Suppressor macrophage (primary cell): ENCODE measurements at regions not wholly inside any gene's neighbourhood (a gene's known extent, or its start where the extent isn't known, plus 50 kb on each side); places are given as distances from the start of the nearest gene placed in this dataset.

ENCODE experiments used
- DNase-seq, 4 experiments: peaks; one replicate each; pipeline ENCODE4 v3.0.0-alpha.2; 2020 to 2022

DNA sequence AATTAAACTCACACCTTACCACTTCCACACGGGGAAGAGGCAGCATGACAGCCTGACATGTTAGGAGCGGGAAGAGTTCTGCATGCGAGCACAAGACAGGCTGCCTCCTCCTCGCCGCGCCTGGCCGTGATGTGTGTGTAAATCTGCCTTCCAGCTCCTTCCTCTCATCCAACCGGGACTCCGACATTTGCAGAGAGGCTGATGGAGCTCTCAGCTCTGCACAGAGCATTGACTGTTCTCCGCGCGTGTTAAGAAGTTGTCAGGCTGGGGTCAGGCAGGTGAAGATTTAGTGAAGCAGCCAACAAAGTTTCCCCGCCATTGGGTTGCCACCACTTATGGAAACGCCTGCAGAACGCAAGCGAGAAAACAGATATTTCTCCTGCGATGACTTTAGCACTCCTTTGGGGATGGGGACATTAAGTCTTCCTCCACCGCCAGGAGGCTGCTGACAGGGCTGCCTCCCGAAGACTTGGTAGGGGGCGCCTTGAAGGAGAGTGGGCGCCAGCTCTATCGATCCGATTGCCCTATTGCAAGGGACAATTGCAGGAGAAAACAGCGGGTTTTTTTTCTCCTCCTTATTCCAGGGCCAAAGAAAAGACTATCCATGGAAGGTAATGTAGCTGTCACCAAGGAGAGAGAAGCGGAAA, 213.9 kb upstream of the TSHZ3 start:
- DNase-seq, result no peak

DNA sequence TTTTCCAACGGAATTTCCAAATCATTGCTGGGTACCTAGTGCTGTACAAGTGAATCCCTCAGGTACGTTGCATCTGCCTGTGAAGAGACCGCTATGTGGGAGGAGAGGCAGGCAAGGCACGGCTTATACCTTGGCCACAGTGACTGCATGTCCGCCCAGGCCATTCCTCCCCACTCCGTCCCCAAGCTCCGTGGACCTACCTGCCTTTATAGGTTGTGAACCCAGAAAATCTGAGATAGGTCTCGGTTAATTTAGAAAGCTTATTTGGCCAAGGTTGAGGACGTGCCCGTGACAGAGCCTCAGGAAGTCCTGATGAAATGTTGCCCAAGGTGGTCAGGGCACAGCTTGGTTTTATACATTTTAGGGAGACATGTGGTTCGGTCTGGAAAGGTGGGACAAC, 218.5 kb upstream of the TSHZ3 start:
- no peak for DNase-seq

DNA sequence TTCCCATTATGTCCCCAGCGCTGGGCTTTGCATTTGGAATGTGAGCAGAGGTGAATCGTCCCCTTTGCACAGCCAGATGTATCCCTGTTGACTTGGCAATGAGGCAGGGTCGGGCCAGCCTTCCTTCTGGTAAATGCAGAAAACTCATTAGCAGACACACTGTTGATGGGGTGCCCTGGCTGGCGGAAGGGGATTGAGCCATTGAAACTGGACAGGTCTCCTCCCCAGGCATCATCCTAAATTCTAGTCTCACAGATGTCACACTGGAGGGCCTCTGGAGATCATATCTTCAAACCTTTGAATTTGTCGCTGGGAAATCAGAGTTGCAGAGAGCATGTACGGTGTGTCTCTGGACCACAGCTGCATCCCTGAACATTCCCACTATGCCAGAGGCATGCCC, 219.5 kb upstream of the TSHZ3 start:
- no peak for DNase-seq

DNA sequence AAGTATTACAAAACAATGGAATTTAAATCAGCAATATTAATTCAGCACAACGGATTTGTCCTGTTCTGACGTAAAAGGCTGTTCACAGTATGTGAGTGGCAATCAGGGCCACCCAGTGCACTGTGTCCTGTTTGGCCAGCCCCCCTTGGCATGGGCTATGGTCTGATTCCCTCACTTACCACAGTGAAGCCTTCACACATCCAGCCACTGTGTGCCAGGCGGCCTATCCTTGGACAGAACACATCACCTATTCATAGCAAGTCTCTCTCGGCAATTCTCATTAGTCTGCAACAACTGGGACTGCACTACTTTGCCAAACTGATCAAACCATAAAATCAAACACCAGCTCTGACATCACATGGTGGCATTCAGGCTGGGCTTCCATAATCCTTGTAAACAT, 221.5 kb upstream of the TSHZ3 start:
- DNase-seq, result no peak

DNA sequence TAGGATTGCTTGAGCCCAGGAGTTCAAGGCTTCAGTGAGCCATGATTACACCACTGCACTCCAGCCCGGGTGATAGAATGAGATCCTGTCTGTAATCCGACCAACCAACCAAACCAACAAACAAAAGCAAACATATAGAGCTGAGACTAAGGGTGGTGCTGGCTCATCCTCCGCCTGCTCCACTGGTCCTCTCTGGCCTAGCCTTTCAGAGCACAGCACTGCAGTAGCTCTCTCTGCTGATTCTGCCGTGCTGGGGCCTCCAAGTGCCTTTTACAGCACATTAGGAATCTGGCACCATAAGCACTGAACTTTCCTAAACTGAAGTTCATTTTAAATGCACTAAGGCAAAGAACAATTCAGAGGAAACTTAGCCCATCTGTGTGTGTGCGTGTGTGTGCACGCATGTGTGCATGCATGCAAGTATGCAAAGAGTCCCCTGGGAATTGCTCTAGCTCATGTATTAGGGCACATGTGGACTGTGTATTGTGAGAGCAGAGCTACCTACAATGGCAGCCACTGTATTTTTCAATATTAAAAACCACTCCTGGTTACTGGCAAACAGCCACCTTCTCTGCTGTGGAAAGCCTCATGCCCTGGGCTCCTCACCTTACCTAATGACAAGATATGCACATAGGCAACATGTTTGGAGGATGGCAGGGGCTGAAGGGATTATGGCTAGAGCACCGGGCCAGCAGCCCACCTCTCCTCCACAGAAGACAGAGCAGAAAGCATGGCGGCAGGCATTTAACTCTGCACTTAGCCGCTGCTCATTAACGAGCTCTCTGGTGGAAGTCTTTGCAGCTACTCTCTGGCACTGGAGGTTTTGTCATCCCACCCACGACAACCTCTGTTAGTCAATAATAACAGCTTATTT, 223.1 kb upstream of the TSHZ3 start:
- DNase-seq, result no peak

DNA sequence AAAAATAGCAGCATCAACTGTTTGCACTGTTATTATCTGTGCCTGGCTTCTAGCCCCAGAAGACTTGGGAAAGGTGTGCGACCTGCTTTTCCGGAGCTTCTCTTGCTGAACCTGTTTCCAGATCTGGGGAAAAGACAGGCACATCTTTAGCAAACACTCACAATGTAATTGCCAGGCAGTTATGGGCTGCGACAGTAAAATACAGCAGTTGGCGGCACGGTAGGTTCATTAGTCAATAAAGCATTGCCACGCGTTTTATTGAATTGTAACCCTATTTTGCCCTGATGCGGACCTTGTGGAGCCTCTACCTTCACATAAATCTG, 223.7 kb upstream of the TSHZ3 start:
- DNase-seq, result no peak

DNA sequence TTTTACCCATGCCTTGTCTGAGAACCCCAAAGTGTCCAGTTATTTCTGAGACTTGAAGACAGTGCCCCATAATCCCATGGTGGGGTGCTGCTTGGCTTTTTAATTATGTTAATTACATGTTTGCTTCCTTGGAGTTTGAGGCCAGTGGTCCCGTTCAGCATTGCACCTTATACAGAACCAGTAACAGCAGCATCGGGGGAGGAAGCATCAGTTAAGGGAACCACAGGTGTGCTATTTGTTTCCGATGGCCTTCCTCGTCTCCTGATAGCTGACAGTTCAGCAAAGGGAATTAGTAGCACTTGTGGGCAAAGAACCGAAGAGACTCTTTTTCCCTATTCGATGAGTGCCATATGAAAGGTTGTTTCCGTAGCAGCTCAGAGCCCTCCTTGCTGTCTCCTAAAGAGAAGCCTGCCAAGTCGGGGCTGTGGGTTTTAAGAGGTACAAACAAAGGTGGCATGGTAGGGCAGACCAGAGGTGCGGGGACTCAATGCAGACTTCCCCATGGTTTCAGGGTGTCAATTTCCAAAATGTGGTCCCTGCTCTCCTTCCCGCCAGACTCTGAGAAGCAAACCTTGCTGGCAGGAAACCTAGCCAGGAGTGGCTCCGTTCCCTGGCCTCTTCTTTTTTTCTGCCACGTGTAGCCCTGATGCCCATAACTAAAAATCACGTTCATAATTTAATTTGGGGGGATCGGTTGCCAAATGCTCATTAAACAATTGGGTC, 225.2 kb upstream of the TSHZ3 start:
- DNase-seq, result no peak

DNA sequence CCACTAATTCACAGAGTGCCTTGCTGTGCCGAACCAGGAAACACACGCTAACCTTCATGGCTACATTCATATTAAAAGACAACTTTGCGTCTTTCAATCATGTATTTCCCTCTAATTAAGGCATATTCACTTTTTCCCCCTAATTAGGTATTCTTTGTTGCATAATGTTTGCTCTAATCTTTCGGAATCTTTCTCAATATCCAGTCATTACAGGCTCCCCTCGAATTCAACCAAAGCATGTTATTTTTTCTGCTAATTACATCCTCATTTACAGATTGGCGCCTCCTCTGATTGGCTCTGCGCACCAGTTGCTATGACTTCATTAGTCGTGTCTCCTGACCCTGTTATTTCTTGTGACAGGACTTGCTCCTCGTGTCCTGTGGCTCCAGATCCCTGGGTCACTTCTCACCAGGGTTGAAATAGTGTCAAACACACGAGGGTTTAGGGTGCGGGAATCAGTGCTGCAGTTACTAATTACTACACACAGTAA, 226.7 kb upstream of the TSHZ3 start:
- no peak for DNase-seq

DNA sequence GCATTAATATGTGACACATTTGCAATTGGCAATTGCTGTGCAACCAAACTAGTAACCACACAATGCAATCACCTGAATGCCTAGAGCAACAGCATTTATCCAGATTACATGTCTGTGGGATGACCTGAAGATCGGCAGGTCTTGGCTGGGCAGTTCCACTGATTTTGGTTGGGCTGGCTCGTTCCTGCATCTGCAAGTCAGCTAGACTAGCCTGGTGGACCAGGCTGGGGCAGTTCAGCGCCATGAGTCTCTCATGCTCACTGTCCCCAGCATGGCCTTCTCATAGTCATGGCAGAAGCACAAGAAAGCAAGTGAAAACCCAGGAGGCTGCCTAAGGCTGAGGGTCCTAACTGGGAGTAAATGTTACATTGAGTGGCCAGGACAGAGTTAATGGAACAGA, 229.1 kb upstream of the TSHZ3 start:
- DNase-seq, result no peak

DNA sequence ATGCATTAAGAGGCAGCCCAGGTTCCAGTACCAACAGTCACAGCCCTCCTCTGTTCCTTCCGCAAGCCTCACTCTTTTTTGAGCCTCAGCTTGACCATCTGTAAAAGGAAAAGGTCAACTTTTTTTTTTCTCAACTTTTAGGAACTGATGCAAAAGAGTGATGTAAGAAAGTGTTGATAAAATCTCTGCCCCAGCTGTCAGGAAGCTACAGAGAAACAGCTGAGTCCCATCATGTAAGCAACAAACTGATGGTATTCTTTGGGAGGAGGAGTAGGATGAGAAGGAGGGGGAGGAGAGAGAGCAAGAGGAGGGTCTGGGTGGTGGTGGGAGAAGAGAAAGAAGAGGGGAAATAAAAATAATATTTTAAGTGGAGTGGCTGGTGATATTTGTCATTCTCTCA, 233.9 kb upstream of the TSHZ3 start:
- DNase-seq, result no peak

DNA sequence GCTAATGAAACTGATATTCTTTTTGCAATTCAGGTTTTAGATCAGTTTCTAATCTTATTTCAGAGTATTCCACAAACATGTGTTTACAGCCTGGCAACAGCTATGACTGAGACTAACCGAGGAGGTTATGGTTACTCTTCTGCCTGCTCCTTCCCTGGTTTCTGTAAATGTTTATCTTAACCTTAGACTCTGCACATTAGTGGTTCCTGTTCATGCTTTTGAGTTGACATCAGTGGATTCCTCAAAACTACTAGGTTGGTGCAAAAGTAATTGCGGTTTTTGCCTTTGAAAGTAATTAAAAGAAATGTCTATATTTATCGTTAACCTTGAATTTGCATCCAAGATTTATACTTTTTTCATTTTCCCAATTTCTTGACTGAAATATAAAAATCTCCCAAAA, 237.0 kb upstream of the TSHZ3 start:
- no peak for DNase-seq

DNA sequence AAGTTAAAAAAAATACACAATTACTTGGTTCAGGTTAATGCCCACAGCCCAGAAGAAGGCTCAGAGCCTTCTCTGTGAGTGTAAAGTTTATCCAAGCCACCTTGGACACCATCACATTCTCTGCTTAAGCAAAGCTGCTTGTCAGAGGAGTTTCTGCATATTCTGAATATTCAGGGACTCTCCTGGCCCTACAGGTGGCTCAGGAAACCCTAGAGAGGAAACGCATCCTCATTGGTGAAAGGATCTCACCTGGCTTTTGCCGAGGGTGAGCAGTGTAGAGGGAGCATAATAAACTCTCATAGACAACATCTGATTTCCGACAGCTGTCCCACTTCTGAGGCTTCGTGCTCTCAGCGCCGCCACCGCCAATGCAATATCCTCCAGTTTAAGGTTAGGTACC, 239.9 kb upstream of the TSHZ3 start:
- DNase-seq, result no peak

DNA sequence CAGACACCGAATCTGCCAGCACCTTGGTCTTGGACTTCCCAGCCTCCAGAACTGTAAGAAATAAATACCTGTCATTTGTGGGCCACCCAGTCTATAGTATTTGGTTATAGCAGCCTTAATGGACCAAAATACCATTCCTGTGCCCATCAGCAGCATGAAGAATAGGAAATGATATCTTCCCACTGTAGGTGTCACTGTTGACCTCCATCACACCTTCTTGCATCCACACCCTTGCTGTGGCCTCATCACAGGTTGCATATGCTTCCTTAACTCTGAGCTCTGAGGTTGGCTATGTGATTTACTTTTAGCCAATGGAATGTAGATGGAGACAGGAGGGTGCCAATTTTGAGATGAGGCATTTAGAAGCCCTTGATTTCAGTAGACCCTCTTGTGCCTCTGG, 242.0 kb upstream of the TSHZ3 start:
- no peak for DNase-seq

DNA sequence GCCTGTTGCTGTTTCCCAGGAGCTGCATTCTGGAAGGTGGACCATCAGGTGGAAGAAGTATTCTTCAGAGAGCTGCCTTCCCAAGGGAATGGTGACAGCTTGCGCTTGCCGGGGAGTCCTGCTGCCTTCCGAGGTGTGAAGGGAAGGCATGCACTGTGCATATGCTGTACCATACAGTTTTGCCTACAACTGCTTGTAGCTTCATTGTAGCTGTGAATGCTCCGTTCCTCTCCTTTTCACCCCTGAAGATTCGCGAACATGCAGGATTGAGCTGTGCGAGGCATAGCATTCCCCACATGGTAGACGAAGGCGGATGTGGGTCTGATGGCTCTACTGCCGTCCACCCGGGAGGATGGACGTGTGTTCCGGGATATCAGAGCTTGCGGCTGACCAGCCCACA, 243.2 kb upstream of the TSHZ3 start:
- DNase-seq, result no peak

DNA sequence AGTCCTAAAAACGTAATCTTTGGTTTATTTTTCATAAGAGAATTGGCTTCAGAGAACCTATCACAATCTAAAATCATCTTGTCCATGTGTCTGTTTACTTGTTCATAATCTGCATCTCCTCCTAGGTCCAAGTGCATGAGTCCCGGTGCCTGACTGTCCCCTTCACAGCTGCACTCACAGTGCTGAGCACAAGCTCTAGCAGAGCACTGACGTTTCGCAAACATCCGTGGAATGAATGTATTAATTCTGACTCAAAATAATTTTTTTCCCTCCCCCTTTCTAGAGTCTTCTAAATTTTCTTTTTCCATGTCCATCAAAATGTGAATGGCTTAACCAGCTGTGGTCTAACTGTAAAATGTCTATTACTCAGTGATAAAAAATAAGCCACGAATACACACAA, 245.5 kb upstream of the TSHZ3 start:
- DNase-seq, result no peak

DNA sequence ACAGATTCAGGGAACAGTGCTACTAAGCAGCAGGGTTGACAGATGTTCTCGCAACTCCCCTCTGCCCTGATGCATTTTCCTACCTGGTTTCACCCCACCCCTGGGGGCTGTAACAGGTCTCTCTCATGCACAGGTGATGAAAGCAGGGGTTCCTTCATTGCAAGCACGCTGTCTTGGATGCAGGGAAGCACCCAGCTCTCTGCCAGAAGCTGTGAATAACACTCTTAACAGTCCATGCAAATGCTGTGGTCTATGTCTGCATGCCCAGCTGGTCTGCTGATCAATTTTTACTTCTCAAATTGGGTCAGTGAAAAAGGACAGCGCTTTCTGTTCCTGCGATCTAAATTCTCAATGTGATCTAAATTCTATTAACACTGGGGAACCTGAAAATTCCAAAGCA, 246.3 kb upstream of the TSHZ3 start:
- no peak for DNase-seq

DNA sequence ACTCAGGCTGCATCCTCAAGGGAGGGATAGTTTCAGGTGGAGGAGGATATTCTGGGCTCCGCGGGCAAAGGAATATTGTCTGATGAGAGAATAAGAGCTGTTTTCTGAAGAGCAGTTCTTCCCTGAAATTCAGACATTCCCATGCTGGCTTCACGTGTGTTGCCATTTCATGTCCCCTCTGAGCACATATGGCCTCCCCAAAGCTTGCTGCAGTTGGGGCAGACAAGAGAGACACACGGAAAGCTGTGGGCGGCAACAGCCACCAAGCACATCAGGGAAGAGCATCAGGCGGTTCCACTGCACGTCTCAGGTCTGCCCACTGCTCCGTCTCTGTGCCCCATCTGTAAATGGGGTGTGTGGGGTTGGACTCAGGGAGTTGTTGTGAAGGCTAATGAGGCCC, 247.5 kb upstream of the TSHZ3 start:
- DNase-seq, result no peak

DNA sequence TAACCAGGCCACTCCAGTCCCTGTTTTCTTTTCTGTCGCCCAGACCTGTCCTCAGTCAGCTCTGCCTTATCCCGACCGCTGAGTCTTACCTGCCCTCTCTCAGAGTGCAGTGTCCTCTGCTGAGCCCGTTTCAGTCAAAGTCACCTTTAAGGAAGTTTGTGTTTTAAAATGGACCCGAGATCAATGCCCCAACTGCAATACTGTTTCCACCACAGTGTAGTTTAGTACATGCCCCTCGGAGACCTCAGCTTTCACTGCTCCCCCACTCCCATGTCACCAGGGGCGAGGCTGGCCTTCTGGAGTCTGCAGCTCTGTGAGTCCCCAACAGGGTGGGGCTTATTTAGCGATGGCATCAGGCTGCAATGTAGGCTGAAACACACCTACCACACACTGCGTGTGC, 248.4 kb upstream of the TSHZ3 start:
- no peak for DNase-seq

DNA sequence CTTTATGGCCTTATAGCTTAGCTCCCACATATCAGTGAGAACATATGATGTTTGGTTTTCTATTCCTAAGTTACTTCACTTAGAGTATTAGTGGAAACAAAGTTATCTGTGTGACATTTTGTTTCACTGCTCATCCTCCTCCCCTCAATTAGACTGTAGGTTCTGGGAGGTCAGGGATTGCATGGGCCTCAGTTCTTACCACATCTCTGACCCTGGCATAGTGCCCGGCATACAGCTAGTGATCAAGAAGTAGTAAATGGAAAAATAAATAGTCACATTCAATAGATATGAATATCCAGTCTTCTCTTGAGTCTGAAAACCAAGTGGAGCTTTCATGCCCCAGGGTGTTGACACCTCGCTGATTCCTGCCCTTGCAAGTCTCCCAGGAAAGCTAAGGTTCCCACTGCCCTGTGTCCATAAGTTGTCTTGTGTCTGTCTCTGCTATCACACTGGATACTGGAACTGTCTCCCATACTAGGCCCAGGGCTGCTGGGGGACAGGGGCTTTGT, 249.5 kb upstream of the TSHZ3 start:
- no peak for DNase-seq

DNA sequence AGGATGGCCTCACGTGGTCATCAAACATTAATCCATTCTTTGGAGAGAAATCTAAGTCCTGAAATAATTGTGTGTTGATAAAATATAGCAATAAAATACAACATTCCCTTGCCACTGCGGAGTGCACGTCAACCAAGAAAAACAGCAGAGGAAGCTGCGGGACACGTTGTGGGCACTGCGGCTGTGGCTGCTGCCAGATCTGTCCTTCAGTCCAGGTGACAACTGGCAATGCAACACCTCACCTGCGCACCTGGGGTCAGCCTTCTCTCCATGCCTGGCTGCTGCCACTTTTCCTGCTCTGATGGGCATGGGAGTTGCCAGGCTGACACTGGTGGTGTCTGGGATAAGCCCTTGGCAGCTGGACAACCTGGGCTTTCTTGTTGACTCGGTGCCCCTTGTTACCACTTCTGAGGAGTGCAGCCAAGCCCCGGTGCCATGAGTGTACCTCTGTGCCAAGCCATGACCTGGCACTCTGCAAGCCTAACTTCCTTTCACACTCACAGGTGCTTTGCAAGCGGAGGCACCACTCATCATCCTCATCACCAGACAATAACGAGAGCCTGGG, 251.6 kb upstream of the TSHZ3 start:
- no peak for DNase-seq

DNA sequence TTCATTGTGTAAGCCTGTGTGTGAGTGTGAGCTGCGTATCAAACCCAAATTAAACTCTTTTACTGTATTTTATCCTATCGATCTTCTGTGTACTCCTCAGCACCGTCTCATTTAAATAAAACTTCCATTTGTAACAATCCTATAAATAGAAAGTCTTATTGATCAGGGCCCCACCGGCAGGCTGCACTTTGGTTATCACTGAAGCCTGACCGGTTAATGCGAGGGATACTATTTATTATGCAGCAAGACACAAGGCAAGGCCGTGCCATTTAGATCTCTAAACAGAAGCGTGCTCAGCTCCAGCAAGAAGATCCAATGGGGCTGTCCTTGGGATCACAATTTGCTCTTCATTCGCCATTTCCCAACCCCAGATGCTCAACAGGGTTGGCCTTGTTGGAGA, 252.6 kb upstream of the TSHZ3 start:
- no peak for DNase-seq

DNA sequence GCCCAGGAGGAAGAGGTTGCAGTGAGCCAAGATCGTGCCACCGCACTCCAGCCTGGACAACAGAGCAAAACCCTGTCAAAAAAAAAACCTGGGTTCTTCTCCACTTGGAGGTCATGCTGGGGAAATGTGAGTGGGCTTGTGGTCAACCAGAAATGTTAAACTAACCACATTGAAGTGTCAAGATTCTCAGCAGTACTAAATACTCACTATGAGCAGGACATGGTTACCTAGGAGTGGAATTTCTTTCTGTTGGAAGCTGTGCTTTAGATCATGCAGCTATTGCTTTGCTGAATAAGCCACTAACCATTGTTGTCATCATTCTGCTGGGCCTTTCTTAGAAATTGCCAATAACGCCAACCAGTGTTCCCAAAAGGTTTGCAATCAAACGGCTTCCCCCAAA, 253.3 kb upstream of the TSHZ3 start:
- DNase-seq, result no peak

DNA sequence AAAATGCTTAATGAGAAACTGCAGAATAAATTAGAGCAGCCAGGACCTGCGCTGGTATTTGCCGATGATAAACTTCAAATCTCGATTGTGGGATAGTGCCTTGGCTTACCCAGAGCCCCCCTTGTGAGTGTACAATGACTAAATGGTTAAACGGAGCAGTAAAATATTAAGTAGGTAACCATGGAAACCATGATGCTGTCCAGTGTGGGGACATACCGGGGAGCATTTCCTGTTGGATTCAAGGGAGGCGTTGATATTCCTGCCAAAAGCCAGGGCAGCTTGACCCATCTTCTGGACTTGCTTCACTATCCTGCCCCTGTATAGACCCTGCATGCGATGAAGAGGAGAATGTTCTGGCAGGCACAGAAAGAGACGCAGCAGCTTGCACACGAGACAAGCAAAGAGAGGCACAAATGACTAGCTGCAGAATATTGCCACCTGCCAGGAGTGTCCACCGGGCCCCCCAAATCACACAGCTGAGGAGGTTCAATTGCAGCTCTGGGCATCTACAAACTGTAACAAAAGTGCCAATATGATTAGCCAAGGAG, 255.3 kb upstream of the TSHZ3 start:
- no peak for DNase-seq
